K562 (cell line): ENCODE measurements at regions not wholly inside any gene's neighbourhood (a gene's known extent, or its start where the extent isn't known, plus 50 kb on each side); places are given as distances from the start of the nearest gene placed in this dataset.

Source experiments
- ATAC-seq: fragments of 200-7000 bp; cut with Tn5 transposase; 3 replicates; pipeline ENCODE4 v1.9.1; 2020; ENCODE audit warnings: moderate library complexity
- BruUV-seq: library from RNA; stranded (reverse); fragments of 400-500 nt; replicated peaks from 2 replicates; lab custom pipeline; 2021; lab: Mats Ljungman, UMichigan
- CTCF ChIA-PET: fragments of 300-600 bp; formaldehyde crosslinking; extraction: SDS; loops from one replicate; lab custom pipeline; 2021; ENCODE audit warnings: low intra/inter-chr PET ratio; lab: Yijun Ruan, JAX
- POLR2A ChIA-PET: fragments of 300-600, 350-650 bp; sonication (Branson Sonifier 250); formaldehyde crosslinking; extraction: SDS; loops from one replicate; lab custom pipeline; 2021; ENCODE audit warnings: antibody characterized with exemption, inconsistent platforms; lab: Yijun Ruan, JAX
- DNase-seq, 4 experiments: peaks; one replicate each; pipeline versions ENCODE4 v3.0.0 to v3.0.0-alpha.2; 2011 to 2018; ENCODE audit warnings: low spot score in 3 of 4, mixed read lengths in 3 of 4; ENCODE audit errors: extremely low read depth in 1 of 4
- FAIRE-seq: peaks from 2 replicates; lab custom pipeline; 2011; peaks lifted over from hg19 to GRCh38; lab: Jason Lieb, UNC
- H2AFZ ChIP-seq: 2 replicates; pipeline ENCODE4 v1.6.0; 2011; ENCODE audit warnings: low read depth, low read length, control low read depth, inconsistent platforms
- H3K27ac ChIP-seq: fragments of 200-600 bp; 3 replicates; pipeline ENCODE4 v1.8.0; 2011; ENCODE audit warnings: low read depth, mild to moderate bottlenecking, control low read depth, inconsistent platforms, low read length, moderate library complexity, mixed read lengths; ENCODE audit errors: extremely low read depth
- H3K27me3 ChIP-seq, 2 experiments: fragments of 300-600 bp in 1 of 2; 2 replicates in 1 of 2; 3 replicates in 1 of 2; pipeline versions ENCODE4 v1.6.0 to v1.8.0; 2011; ENCODE audit warnings: inconsistent platforms in 2 of 2, low read length in 2 of 2, mild to moderate bottlenecking in 1 of 2, mixed read lengths in 1 of 2, moderate library complexity in 1 of 2; ENCODE audit not compliant: control insufficient read depth in 2 of 2, insufficient read depth in 2 of 2
- H3K36me3 ChIP-seq: fragments of 300-600 bp; 3 replicates; pipeline ENCODE4 v1.8.0; 2011; ENCODE audit warnings: mild to moderate bottlenecking, low read length, inconsistent platforms; ENCODE audit not compliant: control insufficient read depth, insufficient read depth
- H3K4me1 ChIP-seq, 2 experiments: fragments of 200-600 bp in 1 of 2; replicated peaks in 1 of 2; 2 replicates in 1 of 2; 3 replicates in 1 of 2; pipeline versions ENCODE4 v1.5.1 to v1.8.0; 2011; ENCODE audit warnings: inconsistent platforms in 2 of 2, low read length in 2 of 2, mild to moderate bottlenecking in 1 of 2, mixed read lengths in 1 of 2, moderate library complexity in 1 of 2; ENCODE audit not compliant: control insufficient read depth in 2 of 2, insufficient read depth in 2 of 2
- H3K4me2 ChIP-seq: 2 replicates; pipeline ENCODE4 v1.6.1; 2011; ENCODE audit warnings: low read length, control low read depth, inconsistent platforms, mixed read lengths; ENCODE audit not compliant: insufficient read depth
- H3K4me3 ChIP-seq: fragments of 200-600 bp; sonication (generic), shearing (Covaris generic); 2 replicates; pipeline ENCODE4 v1.5.1; 2016; ENCODE audit warnings: control low read depth, inconsistent platforms
- H3K79me2 ChIP-seq: fragments of 200-600 bp; 3 replicates; pipeline ENCODE4 v1.8.0; 2011; ENCODE audit warnings: low read length, inconsistent platforms; ENCODE audit not compliant: control insufficient read depth, insufficient read depth
- H3K9ac ChIP-seq, 2 experiments: 2 replicates each; pipeline versions ENCODE4 v1.6.0 to v1.6.1; 2011; ENCODE audit warnings: low read depth in 2 of 2, low read length in 2 of 2, control low read depth in 1 of 2, inconsistent platforms in 1 of 2, mild to moderate bottlenecking in 1 of 2, mixed read lengths in 1 of 2; ENCODE audit not compliant: insufficient read depth in 1 of 2
- H3K9me1 ChIP-seq: one replicate; pipeline ENCODE4 v1.6.0; 2011; ENCODE audit warnings: inconsistent platforms, mild to moderate bottlenecking, low read length, moderate library complexity; ENCODE audit not compliant: control insufficient read depth, insufficient read depth
- H3K9me3 ChIP-seq: replicated peaks from 2 replicates; pipeline ENCODE4 v1.5.1; 2011; ENCODE audit warnings: low read depth, low read length, inconsistent platforms; ENCODE audit not compliant: control insufficient read depth, insufficient read depth
- H4K20me1 ChIP-seq: replicated peaks from 2 replicates; pipeline ENCODE4 v1.6.1; 2011; ENCODE audit warnings: low read length, inconsistent platforms, mixed read lengths; ENCODE audit not compliant: control insufficient read depth, insufficient read depth
- GATAD2B ChIP-seq: fragments of 450-650 bp; IDR thresholded peaks from 2 replicates; pipeline ENCODE4 v1.6.1; 2017; ENCODE audit warnings: mild to moderate bottlenecking, borderline replicate concordance
- HDAC1 ChIP-seq, 2 experiments: fragments of 450-650 bp; IDR thresholded peaks; 2 replicates each; pipeline ENCODE4 v1.6.1; 2016 to 2017; ENCODE audit warnings: inconsistent platforms in 1 of 2, mild to moderate bottlenecking in 1 of 2, moderate library complexity in 1 of 2
- HNRNPUL1 ChIP-seq: fragments of 200-400 bp; formaldehyde crosslinking; IDR thresholded peaks from 2 replicates; pipeline ENCODE4 v1.6.1; 2017; ENCODE audit warnings: low read length
- MECOM ChIP-seq: fragments of 250-450 bp; sonication (Bioruptor Pico); IDR thresholded peaks from 2 replicates; pipeline ENCODE4 v1.8.0; 2022; ENCODE audit warnings: inconsistent platforms
- MEIS2 ChIP-seq: fragments of 450-650 bp; IDR thresholded peaks from 2 replicates; pipeline ENCODE4 v1.6.1; 2014; ENCODE audit warnings: mild to moderate bottlenecking; ENCODE audit not compliant: partially characterized antibody
- NR1H2 ChIP-seq: sonication (generic); formaldehyde crosslinking; IDR thresholded peaks from 2 replicates; pipeline ENCODE4 v1.4.0; 2020; ENCODE audit warnings: mild to moderate bottlenecking, missing genetic modification reagents
- PRPF4 ChIP-seq: fragments of 200-400 bp; formaldehyde crosslinking; IDR thresholded peaks from one replicate; pipeline ENCODE4 v1.6.1; 2017; ENCODE audit warnings: low read length, low read depth, mild to moderate bottlenecking; ENCODE audit not compliant: insufficient read depth, poor library complexity, severe bottlenecking
- RAD51 ChIP-seq: fragments of 450-650 bp; IDR thresholded peaks from 2 replicates; pipeline ENCODE4 v1.7.1; 2016; ENCODE audit warnings: low read depth, mild to moderate bottlenecking, borderline replicate concordance
- RBM25 ChIP-seq: fragments of 200-400 bp; formaldehyde crosslinking; IDR thresholded peaks from 2 replicates; pipeline ENCODE4 v1.6.1; 2018; ENCODE audit warnings: low read length, low read depth, moderate library complexity; ENCODE audit not compliant: severe bottlenecking
- STAT5B ChIP-seq: fragments of 250-450 bp; sonication (Bioruptor Pico); IDR thresholded peaks from 2 replicates; pipeline ENCODE4 v1.8.0; 2021; ENCODE audit warnings: mild to moderate bottlenecking, inconsistent platforms
- TGIF2 ChIP-seq: sonication (generic); formaldehyde crosslinking; IDR thresholded peaks from 2 replicates; pipeline ENCODE4 v1.8.1; 2022; ENCODE audit warnings: mild to moderate bottlenecking, missing genetic modification reagents, moderate library complexity
- TRIM28 ChIP-seq: fragments of 450-650 bp; IDR thresholded peaks from 2 replicates; pipeline ENCODE4 v1.6.1; 2017
- ZBTB49 ChIP-seq: sonication (generic); formaldehyde crosslinking; IDR thresholded peaks from 2 replicates; pipeline ENCODE4 v1.8.0; 2022; ENCODE audit warnings: missing genetic modification reagents, mild to moderate bottlenecking, borderline replicate concordance
- ZNF324 ChIP-seq: fragments of 250-450 bp; sonication (Bioruptor Pico); IDR thresholded peaks from 2 replicates; pipeline ENCODE4 v1.4.0; 2020; ENCODE audit warnings: mild to moderate bottlenecking
- ZNF592 ChIP-seq: fragments of 450-650 bp; IDR thresholded peaks from 2 replicates; pipeline ENCODE4 v1.6.1; 2017; ENCODE audit warnings: antibody characterized with exemption, mild to moderate bottlenecking
- WGBS: fragments of 100-300 bp; shearing (Covaris generic); methylation state at CpG from one replicate; pipeline ENCODE4 v1.1.6; 2016; ENCODE audit warnings: low coverage, mixed read lengths; ENCODE audit not compliant: insufficient coverage; ENCODE audit errors: missing lambda C conversion rate; 5-methylcytosine and 5-hydroxymethylcytosine counted together
- in situ Hi-C: fragments of 300-500 bp; cut with MboI; formaldehyde crosslinking; loops from 4 replicates; pipeline ENCODE4 v1.15.0; 2018; ENCODE audit warnings: inconsistent platforms, mixed read lengths
- intact Hi-C: fragments of 100-400 bp; cut with micrococcal nuclease; formaldehyde crosslinking; loops from 2 replicates; pipeline ENCODE4 v1.14.2; 2022
- TF ChIP-seq, protein P1 (sequence below): fragments of 250-450 bp; sonication (Bioruptor Pico); IDR thresholded peaks from 2 replicates; pipeline ENCODE4 v1.8.0; 2021; ENCODE audit warnings: moderate library complexity, mild to moderate bottlenecking, inconsistent platforms

DNA sequence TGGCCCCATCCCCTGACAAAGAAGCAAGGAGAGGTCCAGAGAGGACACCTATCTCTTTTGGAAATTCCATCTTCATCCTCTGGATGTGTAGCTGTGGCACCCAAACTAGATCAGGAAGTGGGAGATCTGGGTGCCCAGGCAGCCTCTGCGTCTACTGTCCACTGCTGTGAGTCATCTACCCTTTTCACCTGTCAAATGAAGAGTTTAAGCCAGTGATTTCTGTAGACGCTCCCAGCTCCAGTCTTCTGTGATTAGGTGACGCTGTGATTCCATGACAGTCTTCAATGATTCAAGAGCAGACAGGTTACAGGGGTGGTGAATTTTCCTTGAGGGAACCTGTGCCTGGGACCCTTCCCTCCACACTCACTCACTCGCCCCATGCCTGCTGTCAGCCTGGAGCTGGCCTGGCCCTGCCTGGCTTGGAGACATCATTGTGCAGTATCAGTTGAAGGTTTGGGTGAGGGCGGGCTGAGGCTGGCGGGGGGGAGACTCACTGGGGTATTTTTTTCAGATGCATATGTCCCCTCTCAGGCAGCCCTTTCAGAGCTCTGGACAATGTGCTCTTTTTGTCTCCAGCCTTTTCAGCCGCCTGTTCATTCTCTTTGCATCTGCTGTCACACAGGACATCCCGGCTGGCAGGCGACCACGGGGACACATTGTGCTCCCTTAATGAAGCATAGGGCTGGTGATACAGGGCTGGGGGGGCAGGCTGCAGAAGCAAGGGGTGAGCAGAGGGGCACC lies 56.8 kb upstream of the PARP11 start:
- Histone ChIP-seq H3K4me1 (no peaks in the 10 kb centered on the region; a peak in 1 of 5 replicates), H4K20me1 (no peaks in the 10 kb centered on the region), H3K36me3 (no peaks in the 10 kb centered on the region), H3K4me2 (no peak overlapping the region), H3K9me1 (no peaks in the 10 kb centered on the region), H2AFZ (no peak overlapping the region), H3K27ac (no peak overlapping the region), H3K9ac (no peak overlapping the region), H3K9me3 (no peaks in the 10 kb centered on the region), H3K4me3 (no peak overlapping the region), H3K79me2 (no peaks in the 10 kb centered on the region), H3K27me3 (peaks cover 0 to 3% of the 10 kb centered on the region in 2 experiments; a peak in 1 of 5 replicates)
- intact Hi-C loops (no loop called here), in situ Hi-C loops (no loop called here)
- 0% methylated on average over 4 of the region's 10 CpGs for WGBS
- no peak for FAIRE-seq
- DNase-seq, result no peak
- ChIA-PET POLR2A (interaction anchor here (0.6 kb wide), 1 partner anchor 357 kb away, joined by 3 read pairs; no protein-coding TSS in a partner anchor), CTCF (no interaction called here)
- ATAC-seq, result no peak
- no TSS peak for BruUV-seq
- no peak for TF ChIP-seq ZNF324 (CRISPR knock-in tag)
- no peak for TF ChIP-seq ZNF592
- no peak for TF ChIP-seq RBM25
- TF ChIP-seq RAD51, result no peak
- no peak for TF ChIP-seq ZBTB49
- TF ChIP-seq STAT5B, result no peak
- TF ChIP-seq HDAC1 (IDR thresholded peaks at IDR 0.05), result no peak
- TF ChIP-seq HNRNPUL1, result no peak
- TF ChIP-seq MEIS2, result no peak
- no peak for TF ChIP-seq TGIF2 (CRISPR knock-in tag)
- TF ChIP-seq MECOM, result no peak
- TF ChIP-seq, protein P1, sequence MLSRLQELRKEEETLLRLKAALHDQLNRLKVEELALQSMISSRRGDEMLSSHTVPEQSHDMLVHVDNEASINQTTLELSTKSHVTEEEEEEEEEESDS (CRISPR knock-in tag), result no peak
- TF ChIP-seq GATAD2B, result no peak
- no peak for TF ChIP-seq NR1H2
- no peak for TF ChIP-seq TRIM28
- no peak for TF ChIP-seq PRPF4
